Breast epithelium (tissue), 4 donors: ENCODE measurements at regions not wholly inside any gene's neighbourhood (a gene's known extent, or its start where the extent isn't known, plus 50 kb on each side); places are given as distances from the start of the nearest gene placed in this dataset.

ENCODE experiments used
- DNase-seq, 2 donors: peaks; one replicate each; pipeline ENCODE4 v3.0.0-alpha.2; 2019; ENCODE audit warnings: low spot score in 2 of 2
- H3K27ac ChIP-seq, 2 donors: fragments of 200-600 bp; sonication (generic) in 1 of 2; one replicate each; pipeline ENCODE4 v1.5.1; 2016 to 2019; ENCODE audit warnings: mild to moderate bottlenecking in 1 of 2
- H3K27me3 ChIP-seq, 2 donors: fragments of 200-600 bp; sonication (generic) in 1 of 2; one replicate each; pipeline versions ENCODE4 v1.5.1 to v1.6.0; 2017 to 2019; ENCODE audit warnings: control low read depth in 1 of 2, mild to moderate bottlenecking in 1 of 2
- H3K36me3 ChIP-seq: fragments of 200-600 bp; one replicate; pipeline ENCODE4 v1.5.1; 2019
- H3K4me1 ChIP-seq, 2 donors: fragments of 200-600 bp; sonication (generic); one replicate each; pipeline ENCODE4 v1.5.1; 2016 to 2019; ENCODE audit warnings: control low read depth in 1 of 2
- H3K4me3 ChIP-seq, 3 donors: fragments of 200-600 bp; sonication (generic); 1 replicate in 2 of 3; 2 replicates in 1 of 3; pipeline ENCODE4 v1.5.1; 2016 to 2019; ENCODE audit warnings: mild to moderate bottlenecking in 3 of 3, moderate library complexity in 2 of 3
- H3K9me3 ChIP-seq, 2 donors: fragments of 200-600 bp; sonication (generic) in 1 of 2; one replicate each; pipeline ENCODE4 v1.5.1; 2016 to 2019; ENCODE audit warnings: control low read depth in 1 of 2
- CTCF ChIP-seq, 3 donors: fragments of 450-650 bp; IDR thresholded peaks; one replicate each; pipeline ENCODE4 v1.5.1; 2016 to 2017; ENCODE audit warnings: antibody characterized with exemption in 3 of 3, mild to moderate bottlenecking in 3 of 3, moderate library complexity in 3 of 3
- POLR2A ChIP-seq: fragments of 450-650 bp; IDR thresholded peaks from one replicate; pipeline ENCODE4 v1.6.1; 2016; ENCODE audit warnings: antibody characterized with exemption, mild to moderate bottlenecking, moderate library complexity
- POLR2AphosphoS5 ChIP-seq, 3 donors: sonication (generic); formaldehyde crosslinking; IDR thresholded peaks; one replicate each; pipeline ENCODE4 v1.6.1; 2017; ENCODE audit warnings: antibody characterized with exemption in 3 of 3
- intact Hi-C: fragments of 100-400 bp; cut with DNase I; formaldehyde crosslinking; loops from one replicate; pipeline ENCODE4 v1.15.1; 2023; ENCODE audit warnings: low total_unique reads

DNA sequence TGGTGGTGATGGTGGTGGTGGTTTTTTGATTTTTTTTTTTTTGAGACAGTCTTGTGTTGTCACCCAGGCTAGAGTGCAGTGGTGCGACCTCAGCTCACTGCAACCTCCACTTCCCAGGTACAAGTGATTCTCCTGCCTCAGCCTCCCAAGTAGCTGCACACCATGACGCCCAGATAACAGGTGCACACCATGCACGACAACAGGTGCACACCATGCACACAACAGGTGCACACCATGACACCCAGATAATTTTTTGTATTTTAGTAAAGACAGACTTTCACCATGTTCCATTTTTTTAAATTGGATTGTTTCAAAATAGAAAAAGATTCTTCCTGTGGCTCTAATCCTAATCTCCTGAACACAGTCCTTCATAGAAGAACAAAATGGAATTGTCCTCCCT lies 257.9 kb downstream of the ALDH8A1 start:
- Histone ChIP-seq H3K4me3 (no peak overlapping the region), H3K27ac (no peak overlapping the region), H3K4me1 (no peaks in the 10 kb centered on the region), H3K27me3 (no peaks in the 10 kb centered on the region), H3K36me3 (no peaks in the 10 kb centered on the region), H3K9me3 (no peaks in the 10 kb centered on the region)
- TF ChIP-seq CTCF (IDR thresholded peaks at IDR 0.05) (no peak), POLR2AphosphoS5 (IDR thresholded peaks at IDR 0.05) (no peak), POLR2A (no peak)
- intact Hi-C loops, result no loop called here
- DNase-seq, result no peak

DNA sequence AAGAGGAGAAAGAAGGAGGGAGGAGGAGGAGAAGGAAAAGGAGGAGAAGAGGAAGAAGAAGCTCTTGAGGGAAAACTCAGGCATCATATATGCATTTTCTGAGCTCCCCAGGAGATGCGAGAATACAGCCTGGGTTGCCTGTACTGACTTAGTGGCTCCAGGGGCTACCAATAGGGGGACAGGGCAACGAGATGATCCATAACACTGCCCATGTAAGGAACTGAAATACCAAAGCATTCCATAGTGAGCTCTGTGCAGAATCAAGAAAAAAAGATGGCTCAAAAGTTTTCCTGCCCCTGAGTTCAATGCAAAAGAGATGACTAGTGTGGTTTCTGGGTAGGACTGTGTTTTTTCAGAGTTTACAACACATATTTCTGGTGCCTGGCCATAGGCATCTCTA lies 258.7 kb downstream of the ALDH8A1 start:
- TF ChIP-seq POLR2AphosphoS5 (IDR thresholded peaks at IDR 0.05) (no peak), CTCF (IDR thresholded peaks at IDR 0.05) (no peak), POLR2A (no peak)
- intact Hi-C loops, result no loop called here

GRCh38 chr6:134690048-134690447 lies 259.9 kb downstream of the ALDH8A1 start:
- Histone ChIP-seq H3K27ac (no peak overlapping the region), H3K9me3 (no peaks in the 10 kb centered on the region), H3K4me1 (no peaks in the 10 kb centered on the region), H3K36me3 (no peaks in the 10 kb centered on the region), H3K27me3 (no peaks in the 10 kb centered on the region), H3K4me3 (no peak overlapping the region)
- no peak for TF ChIP-seq POLR2A
- no peak for TF ChIP-seq POLR2AphosphoS5 (IDR thresholded peaks at IDR 0.05)
- no peak for TF ChIP-seq CTCF (IDR thresholded peaks at IDR 0.05)
- DNase-seq, result no peak
- intact Hi-C loops, result no loop called here

More for the DNA sequence above, 258.7 kb downstream of the ALDH8A1 start:
- Histone ChIP-seq H3K27ac (no peak overlapping the region), H3K36me3 (no peaks in the 10 kb centered on the region), H3K9me3 (no peaks in the 10 kb centered on the region), H3K4me3 (no peak overlapping the region), H3K4me1 (no peaks in the 10 kb centered on the region), H3K27me3 (no peaks in the 10 kb centered on the region)
- no peak for DNase-seq

DNA sequence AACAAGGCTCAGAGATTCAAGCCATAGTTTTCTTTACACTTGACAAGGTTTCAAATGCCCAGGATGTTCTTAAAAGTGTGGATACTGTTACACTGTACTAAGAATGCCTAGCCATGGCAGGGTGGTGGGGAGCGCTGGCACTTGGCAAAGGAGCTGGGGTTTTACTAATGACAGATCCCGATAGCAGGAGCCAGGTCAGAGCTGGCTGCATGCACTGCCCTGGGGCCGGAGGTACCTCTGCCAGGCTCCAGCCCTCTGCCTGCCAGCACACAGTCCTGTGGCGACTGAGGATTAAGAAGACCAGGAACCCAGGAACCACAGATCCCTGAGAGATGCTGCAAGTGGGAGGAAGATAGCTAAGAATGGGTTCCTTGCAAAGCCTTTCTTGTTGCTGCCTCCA lies 260.3 kb downstream of the ALDH8A1 start:
- Histone ChIP-seq H3K27me3 (no peaks in the 10 kb centered on the region), H3K9me3 (no peaks in the 10 kb centered on the region), H3K27ac (no peak overlapping the region), H3K4me1 (no peaks in the 10 kb centered on the region), H3K4me3 (no peak overlapping the region), H3K36me3 (no peaks in the 10 kb centered on the region)
- intact Hi-C loops, result no loop called here
- peak in 1 of 2 donors; percentile 26 for DNase-seq
- TF ChIP-seq CTCF (IDR thresholded peaks at IDR 0.05), result no peak
- no peak for TF ChIP-seq POLR2AphosphoS5 (IDR thresholded peaks at IDR 0.05)
- no peak for TF ChIP-seq POLR2A

- Histone ChIP-seq H3K27me3 (no peaks in the 10 kb centered on the region), H3K27ac (no peak overlapping the region), H3K4me1 (no peaks in the 10 kb centered on the region), H3K9me3 (no peaks in the 10 kb centered on the region), H3K4me3 (no peak overlapping the region), H3K36me3 (no peaks in the 10 kb centered on the region)
- intact Hi-C loops, result no loop called here
- DNase-seq, result no peak
- TF ChIP-seq CTCF (IDR thresholded peaks at IDR 0.05), result no peak
- TF ChIP-seq POLR2A, result no peak
- no peak for TF ChIP-seq POLR2AphosphoS5 (IDR thresholded peaks at IDR 0.05)
These were observed 260.7 kb downstream of the ALDH8A1 start for GRCh38 chr6:134689177-134689576.
